CD14-positive monocyte (primary cell): ENCODE measurements at regions not wholly inside any gene's neighbourhood (a gene's known extent, or its start where the extent isn't known, plus 50 kb on each side); places are given as distances from the start of the nearest gene placed in this dataset.

ENCODE experiments used
- DNase-seq, 3 donors: peaks; one replicate each; pipeline ENCODE4 v3.0.0-alpha.2; 2011 to 2022
- H2AFZ ChIP-seq: 2 replicates; pipeline ENCODE4 v1.6.0; 2012; ENCODE audit warnings: mild to moderate bottlenecking, low read depth, low read length, inconsistent platforms; ENCODE audit not compliant: insufficient read depth, poor library complexity, severe bottlenecking
- H3K27ac ChIP-seq, 2 donors: 1 replicate in 1 of 2; 2 replicates in 1 of 2; pipeline ENCODE4 v1.5.1; 2012 to 2013; ENCODE audit warnings: low read length in 2 of 2, control low read depth in 1 of 2, inconsistent platforms in 1 of 2, low read depth in 1 of 2, mild to moderate bottlenecking in 1 of 2
- H3K27me3 ChIP-seq, 2 donors: one replicate each; pipeline versions ENCODE4 v1.6.0 to v1.6.1; 2011 to 2013; ENCODE audit warnings: low read length in 2 of 2; ENCODE audit not compliant: control insufficient read depth in 2 of 2, insufficient read depth in 2 of 2
- H3K36me3 ChIP-seq, 2 donors: replicated peaks in 1 of 2; 1 replicate in 1 of 2; 2 replicates in 1 of 2; pipeline versions ENCODE4 v1.5.1 to v1.6.1; 2012 to 2013; ENCODE audit warnings: low read length in 2 of 2, control low read depth in 1 of 2, inconsistent platforms in 1 of 2, mild to moderate bottlenecking in 1 of 2; ENCODE audit not compliant: insufficient read depth in 2 of 2, control insufficient read depth in 1 of 2
- H3K4me1 ChIP-seq, 2 donors: 1 replicate in 1 of 2; 2 replicates in 1 of 2; pipeline versions ENCODE4 v1.5.1 to v1.6.1; 2012 to 2013; ENCODE audit warnings: low read length in 2 of 2, control low read depth in 1 of 2, inconsistent platforms in 1 of 2, mild to moderate bottlenecking in 1 of 2, moderate library complexity in 1 of 2; ENCODE audit not compliant: insufficient read depth in 2 of 2, control insufficient read depth in 1 of 2
- H3K4me2 ChIP-seq: replicated peaks from 2 replicates; pipeline ENCODE3; 2012; ENCODE audit warnings: low read length, moderate library complexity, mild to moderate bottlenecking; ENCODE audit not compliant: poor library complexity, severe bottlenecking; ENCODE audit errors: extremely low read depth
- H3K4me3 ChIP-seq, 3 experiments: fragments of 200-600 bp in 1 of 3; sonication (generic) in 1 of 3; replicated peaks in 1 of 3; 1 replicate in 2 of 3; 2 replicates in 1 of 3; pipeline ENCODE4 v1.5.1; 2011 to 2013; ENCODE audit warnings: low read length in 3 of 3, mild to moderate bottlenecking in 3 of 3, control low read depth in 2 of 3, low read depth in 2 of 3, inconsistent platforms in 1 of 3, moderate library complexity in 1 of 3
- H3K79me2 ChIP-seq: 2 replicates; pipeline ENCODE4 v1.6.0; 2012; ENCODE audit warnings: mild to moderate bottlenecking, control low read depth, inconsistent platforms, low read length, moderate library complexity; ENCODE audit not compliant: insufficient read depth
- H3K9ac ChIP-seq: 2 replicates; pipeline ENCODE4 v1.6.0; 2017; ENCODE audit warnings: low read length, mild to moderate bottlenecking; ENCODE audit not compliant: insufficient read depth, poor library complexity, severe bottlenecking
- H3K9me3 ChIP-seq, 2 donors: replicated peaks in 1 of 2; 1 replicate in 1 of 2; 2 replicates in 1 of 2; pipeline versions ENCODE4 v1.5.1 to v1.6.1; 2012 to 2013; ENCODE audit warnings: low read length in 2 of 2, control low read depth in 1 of 2; ENCODE audit not compliant: control insufficient read depth in 1 of 2, insufficient read depth in 1 of 2
- H4K20me1 ChIP-seq: 2 replicates; pipeline ENCODE4 v1.6.0; 2012; ENCODE audit warnings: mild to moderate bottlenecking, low read length, control low read depth, moderate library complexity; ENCODE audit not compliant: insufficient read depth
- H3K27ac Mint-ChIP-seq, 7 donors: one replicate each; pipeline ENCODE4 v1.8.0; 2020; ENCODE audit warnings: mild to moderate bottlenecking in 7 of 7, mixed read lengths in 7 of 7, moderate library complexity in 6 of 7, inconsistent platforms in 2 of 7
- H3K27me3 Mint-ChIP-seq, 3 donors: one replicate each; pipeline ENCODE4 v1.8.0; 2021 to 2022; ENCODE audit warnings: low read depth in 3 of 3, mild to moderate bottlenecking in 3 of 3, mixed read lengths in 3 of 3, moderate library complexity in 3 of 3, inconsistent platforms in 1 of 3
- H3K36me3 Mint-ChIP-seq, 2 donors: one replicate each; pipeline ENCODE4 v1.8.0; 2020; ENCODE audit warnings: mixed read lengths in 2 of 2, inconsistent platforms in 1 of 2, mild to moderate bottlenecking in 1 of 2
- H3K4me1 Mint-ChIP-seq: one replicate; pipeline ENCODE4 v1.8.0; 2020; ENCODE audit warnings: mild to moderate bottlenecking, mixed read lengths
- H3K4me3 Mint-ChIP-seq, 2 donors: one replicate each; pipeline ENCODE4 v1.8.0; 2020; ENCODE audit warnings: mild to moderate bottlenecking in 2 of 2, mixed read lengths in 2 of 2, moderate library complexity in 1 of 2
- H3K9me3 Mint-ChIP-seq, 7 donors: one replicate each; pipeline ENCODE4 v1.8.0; 2020 to 2022; ENCODE audit warnings: mixed read lengths in 7 of 7, mild to moderate bottlenecking in 6 of 7, moderate library complexity in 6 of 7, inconsistent platforms in 2 of 7
- WGBS: methylation state at CpG from one replicate; pipeline ENCODE4 v1.1.5; 2013; ENCODE audit warnings: missing lambda C conversion rate; ENCODE audit not compliant: insufficient coverage; 5-methylcytosine and 5-hydroxymethylcytosine counted together
- intact Hi-C, 2 donors: fragments of 100-400 bp; cut with micrococcal nuclease; formaldehyde crosslinking; loops; one replicate each; pipeline versions ENCODE4 v1.15.0 to v1.15.1; 2023
- TF ChIP-seq, protein P1 (sequence below): fragments of 200-600 bp; IDR thresholded peaks from one replicate; pipeline ENCODE4 v1.8.0; 2022; ENCODE audit warnings: antibody characterized with exemption, mild to moderate bottlenecking

DNA sequence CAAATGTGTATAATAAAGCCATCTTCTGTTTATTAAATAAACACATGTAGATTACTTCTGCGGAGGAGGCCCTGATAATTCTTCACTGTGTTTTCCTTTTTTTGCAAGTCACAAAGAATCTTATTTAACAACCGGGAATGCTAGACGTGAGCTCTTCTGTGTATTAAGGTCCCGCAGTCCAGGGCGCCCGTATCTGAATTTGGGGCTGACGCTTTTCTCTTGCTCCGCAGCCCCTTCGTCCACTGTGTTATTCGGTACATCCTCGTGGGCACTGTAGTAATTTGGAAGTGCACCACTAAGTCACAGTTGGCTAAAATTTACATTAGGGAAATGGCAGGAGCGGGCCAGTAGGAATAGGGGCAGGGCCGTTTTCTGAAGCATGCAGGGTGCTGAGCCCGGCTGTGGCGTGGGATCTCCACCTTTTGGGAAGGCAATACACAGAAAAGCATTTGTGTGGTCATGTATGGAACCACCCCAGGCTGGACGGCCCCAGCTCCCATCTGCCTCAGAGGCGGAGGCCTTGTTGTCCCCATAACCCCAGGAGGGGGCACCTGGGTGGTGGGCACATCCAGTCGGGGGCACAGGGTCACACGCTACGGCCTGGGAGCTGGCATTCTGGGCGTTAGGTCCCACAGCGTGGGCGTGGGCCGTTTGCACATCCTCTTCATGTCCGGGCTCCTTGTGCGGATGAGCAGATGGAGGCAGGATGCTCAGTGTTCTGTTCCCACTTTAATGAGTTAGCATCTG lies 258.7 kb upstream of the IRX4 start:
- Histone ChIP-seq H3K9me3 (peaks cover 0 to 3% of the 10 kb centered on the region in 2 donors), H2AFZ (no peak overlapping the region), H3K4me2 (no peak overlapping the region), H3K27ac (no peak overlapping the region), H3K27me3 (no peaks in the 10 kb centered on the region), H3K79me2 (no peaks in the 10 kb centered on the region), H3K4me1 (no peaks in the 10 kb centered on the region), H3K4me3 (no peak overlapping the region), H3K36me3 (no peaks in the 10 kb centered on the region), H3K9ac (no peak overlapping the region), H4K20me1 (no peaks in the 10 kb centered on the region)
- peaks cover 0 to 16% (median 5%) of the 10 kb centered on the region in 7 donors for H3K9me3 Mint-ChIP-seq
- no peak overlapping the region for H3K4me3 Mint-ChIP-seq
- no peaks in the 10 kb centered on the region for H3K36me3 Mint-ChIP-seq
- H3K27me3 Mint-ChIP-seq, result peaks cover 0 to 5% (median 5%) of the 10 kb centered on the region in 3 donors
- TF ChIP-seq, protein P1, sequence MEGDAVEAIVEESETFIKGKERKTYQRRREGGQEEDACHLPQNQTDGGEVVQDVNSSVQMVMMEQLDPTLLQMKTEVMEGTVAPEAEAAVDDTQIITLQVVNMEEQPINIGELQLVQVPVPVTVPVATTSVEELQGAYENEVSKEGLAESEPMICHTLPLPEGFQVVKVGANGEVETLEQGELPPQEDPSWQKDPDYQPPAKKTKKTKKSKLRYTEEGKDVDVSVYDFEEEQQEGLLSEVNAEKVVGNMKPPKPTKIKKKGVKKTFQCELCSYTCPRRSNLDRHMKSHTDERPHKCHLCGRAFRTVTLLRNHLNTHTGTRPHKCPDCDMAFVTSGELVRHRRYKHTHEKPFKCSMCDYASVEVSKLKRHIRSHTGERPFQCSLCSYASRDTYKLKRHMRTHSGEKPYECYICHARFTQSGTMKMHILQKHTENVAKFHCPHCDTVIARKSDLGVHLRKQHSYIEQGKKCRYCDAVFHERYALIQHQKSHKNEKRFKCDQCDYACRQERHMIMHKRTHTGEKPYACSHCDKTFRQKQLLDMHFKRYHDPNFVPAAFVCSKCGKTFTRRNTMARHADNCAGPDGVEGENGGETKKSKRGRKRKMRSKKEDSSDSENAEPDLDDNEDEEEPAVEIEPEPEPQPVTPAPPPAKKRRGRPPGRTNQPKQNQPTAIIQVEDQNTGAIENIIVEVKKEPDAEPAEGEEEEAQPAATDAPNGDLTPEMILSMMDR, result no peak
- no peak overlapping the region for H3K27ac Mint-ChIP-seq
- DNase-seq, result no peak
- WGBS, result 92% methylated on average over 25 of the region's 26 CpGs
- no peaks in the 10 kb centered on the region for H3K4me1 Mint-ChIP-seq
- intact Hi-C loops, result no loop called here

DNA sequence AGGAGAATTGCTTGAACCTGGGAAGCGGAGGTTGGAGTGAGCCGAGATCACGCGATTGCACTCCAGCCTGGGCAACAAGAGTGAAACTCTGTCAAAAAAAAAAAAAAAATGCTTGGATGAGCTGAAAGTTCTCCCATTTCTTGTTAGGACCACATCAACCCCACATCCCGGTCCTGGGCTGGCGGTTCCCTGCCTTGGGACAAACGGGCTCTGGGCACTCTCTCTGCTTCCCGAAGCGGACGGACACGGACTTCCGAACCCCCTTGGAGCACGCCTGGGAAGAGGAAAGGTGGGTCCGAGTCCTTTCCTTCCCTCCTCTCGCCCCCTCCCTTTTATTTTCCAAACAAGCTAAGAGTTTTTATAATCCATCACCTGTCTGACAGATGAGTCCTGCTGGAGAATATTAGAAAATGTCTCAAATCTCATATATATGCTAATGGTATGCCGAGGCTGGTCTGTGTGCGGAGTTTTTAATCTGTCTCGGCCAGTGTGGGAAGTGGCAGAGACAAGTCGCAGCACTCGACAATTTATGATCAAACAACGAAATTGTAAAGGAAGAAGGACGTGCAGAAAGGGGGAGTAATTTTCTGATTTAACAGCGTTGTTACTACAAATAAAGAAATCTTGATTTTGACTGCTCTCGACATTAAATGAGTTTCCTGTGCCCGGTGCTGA lies 257.9 kb upstream of the IRX4 start:
- H3K4me3 Mint-ChIP-seq, result no peak overlapping the region
- no peaks in the 10 kb centered on the region for H3K4me1 Mint-ChIP-seq
- H3K36me3 ChIP-seq, result no peaks in the 10 kb centered on the region
- DNase-seq, result no peak
- WGBS, result 92% methylated on average over 10 of the region's 25 CpGs
- H3K27me3 Mint-ChIP-seq, result peaks cover 0 to 5% (median 5%) of the 10 kb centered on the region in 3 donors
- H2AFZ ChIP-seq, result no peak overlapping the region
- no peak overlapping the region for H3K27ac ChIP-seq
- intact Hi-C loops, result no loop called here
- no peaks in the 10 kb centered on the region for H3K4me1 ChIP-seq
- TF ChIP-seq, protein P1, result no peak
- H3K9ac ChIP-seq, result no peak overlapping the region
- H3K27me3 ChIP-seq, result no peaks in the 10 kb centered on the region
- no peaks in the 10 kb centered on the region for H4K20me1 ChIP-seq
- H3K9me3 Mint-ChIP-seq, result peaks cover 0 to 16% (median 5%) of the 10 kb centered on the region in 7 donors
- H3K36me3 Mint-ChIP-seq, result no peaks in the 10 kb centered on the region
- no peak overlapping the region for H3K4me2 ChIP-seq
- H3K79me2 ChIP-seq, result no peaks in the 10 kb centered on the region
- no peak overlapping the region for H3K27ac Mint-ChIP-seq
- no peak overlapping the region for H3K4me3 ChIP-seq
- H3K9me3 ChIP-seq, result peaks cover 0 to 3% of the 10 kb centered on the region in 2 donors
